ENCODE measurements at regions not wholly inside any gene's neighbourhood (a gene's known extent, or its start where the extent isn't known, plus 50 kb on each side); places are given as distances from the start of the nearest gene placed in this dataset.

GRCh38 chr13:107091861-107092260 is 523.9 kb upstream of the ARGLU1 start:
- TF ChIP-seq CTCF (IDR thresholded peaks at IDR 0.05; ENCODE audit: insufficient read depth, low read length, poor library complexity, severe bottlenecking) (no peak), EZH2phosphoT487 (conservative IDR thresholded peaks at IDR 0.05; ENCODE audit: low read length) (no peak)

Measured in SU-DHL-6 (cell line).